ENCODE measurements at regions not wholly inside any gene's neighbourhood (a gene's known extent, or its start where the extent isn't known, plus 50 kb on each side); places are given as distances from the start of the nearest gene placed in this dataset.

- ATAC-seq, result no peak
- TF ChIP-seq ZFP3 (CRISPR knock-in tag; IDR thresholded peaks at IDR 0.05) (no peak), ARNTL (CRISPR knock-in tag; IDR thresholded peaks at IDR 0.05; ENCODE audit: borderline replicate concordance, low read depth) (no peak), TOX (CRISPR knock-in tag; IDR thresholded peaks at IDR 0.05; ENCODE audit: borderline replicate concordance) (no peak), TSHZ2 (CRISPR knock-in tag; IDR thresholded peaks at IDR 0.05) (no peak), ESRRG (CRISPR knock-in tag; IDR thresholded peaks at IDR 0.05) (no peak), POU6F1 (CRISPR knock-in tag; IDR thresholded peaks at IDR 0.05; ENCODE audit: borderline replicate concordance, low read depth) (no peak), CSRNP3 (CRISPR knock-in tag; IDR thresholded peaks at IDR 0.05) (no peak), RARB (CRISPR knock-in tag; IDR thresholded peaks at IDR 0.05) (no peak), PPARA (CRISPR knock-in tag; IDR thresholded peaks at IDR 0.05; ENCODE audit: borderline replicate concordance) (no peak), PATZ1 (CRISPR knock-in tag; IDR thresholded peaks at IDR 0.05; ENCODE audit: borderline replicate concordance) (no peak), SNAI2 (CRISPR knock-in tag; IDR thresholded peaks at IDR 0.05) (no peak), CREB5 (CRISPR knock-in tag; IDR thresholded peaks at IDR 0.05; ENCODE audit: low read depth) (no peak), BACH2 (CRISPR knock-in tag; IDR thresholded peaks at IDR 0.05; ENCODE audit: borderline replicate concordance) (no peak), ZNF70 (CRISPR knock-in tag; IDR thresholded peaks at IDR 0.05) (no peak), ZFP30 (CRISPR knock-in tag; IDR thresholded peaks at IDR 0.05) (no peak), ZNF8 (CRISPR knock-in tag; IDR thresholded peaks at IDR 0.05) (no peak), CSDC2 (CRISPR knock-in tag; IDR thresholded peaks at IDR 0.05) (no peak)
These were observed 52.5 kb upstream of the CD55 start for GRCh38 chr1:207268753-207269511.

Measured in SK-N-SH treated with all-trans-retinoic acid at 6 μM for 48 hours (cell line).